ENCODE measurements at regions not wholly inside any gene's neighbourhood (a gene's known extent, or its start where the extent isn't known, plus 50 kb on each side); places are given as distances from the start of the nearest gene placed in this dataset.
"Not testable (repeated sequence)": the region's sequence is repeated elsewhere in the genome, so short reads cannot be mapped to it uniquely, and the experiment has no call there.

DNA sequence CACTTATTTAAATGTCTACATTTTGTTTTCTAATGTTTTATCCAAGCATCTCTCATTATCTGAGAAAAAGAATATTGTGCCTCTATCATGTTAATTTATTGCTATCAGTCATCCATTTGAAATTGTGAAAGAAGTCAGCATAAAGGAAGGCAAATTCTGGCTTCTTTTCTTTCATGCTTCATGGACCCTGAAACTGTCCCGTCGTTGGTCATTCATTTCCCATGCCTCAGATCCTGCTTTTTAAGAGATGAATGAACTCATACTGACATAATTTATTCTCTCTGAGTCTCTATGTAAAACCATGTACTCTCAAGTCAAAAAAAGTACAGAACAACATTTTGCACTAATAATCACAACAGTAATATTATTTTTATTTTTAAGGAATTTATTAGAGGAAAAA lies 2512.0 kb downstream of the PCDH9 start:
- DNase-seq: no peak

DNA sequence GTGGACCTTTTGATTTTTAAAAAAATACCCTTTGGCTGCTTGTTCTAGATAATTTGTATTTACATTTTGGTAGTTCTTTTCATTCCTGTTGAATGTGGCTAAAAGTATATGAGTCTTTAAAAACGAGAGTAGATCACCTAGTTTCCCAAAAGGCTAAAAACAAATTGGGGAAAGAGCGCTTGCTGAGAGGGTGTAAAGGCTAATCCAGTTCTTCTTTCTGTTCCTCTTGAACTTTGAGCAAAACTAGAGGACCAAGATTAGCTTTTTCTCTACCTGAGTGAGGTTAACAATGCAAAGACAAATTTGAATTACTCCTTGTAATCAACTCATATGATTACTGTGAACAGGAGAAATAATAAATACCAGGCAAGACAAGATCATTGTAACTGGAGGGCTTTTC lies 2513.2 kb downstream of the PCDH9 start:
- DNase-seq: no peak

DNA sequence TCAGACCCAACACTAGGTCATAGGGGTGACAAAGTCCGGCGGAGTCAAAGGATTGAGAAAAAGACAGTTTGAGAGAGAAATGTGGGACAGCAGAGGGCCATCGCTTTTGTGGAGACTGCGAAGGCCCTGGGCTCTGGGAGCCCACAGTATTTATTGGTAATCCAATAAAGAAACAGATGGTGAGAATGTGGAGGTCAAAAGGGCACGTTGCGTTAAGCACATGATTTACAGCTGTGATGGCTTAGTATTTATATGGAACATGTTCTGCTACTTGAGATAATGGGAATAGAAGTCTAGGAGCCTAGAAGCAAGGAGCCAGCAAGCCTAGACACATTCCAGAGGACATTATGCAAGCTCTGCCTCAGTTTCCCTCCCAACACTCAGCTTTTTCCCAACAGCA lies 2521.1 kb downstream of the PCDH9 start:
- no peak for DNase-seq

DNA sequence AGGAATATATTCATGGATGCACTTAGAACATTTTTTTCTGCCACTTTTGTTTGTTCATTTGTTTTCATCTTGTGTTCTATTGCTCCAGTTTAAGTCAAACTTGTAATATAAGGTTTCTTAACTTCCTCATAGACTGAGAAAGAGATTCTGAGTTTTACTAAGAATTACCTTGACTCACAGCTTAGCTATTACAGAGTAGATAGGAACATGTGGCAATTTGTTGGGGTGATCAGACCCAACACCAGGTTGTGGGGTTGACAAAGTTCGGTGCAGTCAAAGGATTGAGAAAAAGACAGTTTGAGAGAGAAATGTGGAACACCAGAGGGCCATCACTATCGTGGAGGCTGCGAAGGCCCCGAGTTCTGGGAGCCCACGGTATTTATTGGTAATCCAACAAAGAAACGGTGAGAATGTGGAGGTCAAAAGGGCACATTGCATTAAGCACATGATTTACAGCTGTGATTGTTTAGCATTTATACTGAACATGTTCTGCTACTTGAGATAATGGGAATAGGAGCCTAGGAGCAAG lies 2526.0 kb downstream of the PCDH9 start:
- DNase-seq: no peak

DNA sequence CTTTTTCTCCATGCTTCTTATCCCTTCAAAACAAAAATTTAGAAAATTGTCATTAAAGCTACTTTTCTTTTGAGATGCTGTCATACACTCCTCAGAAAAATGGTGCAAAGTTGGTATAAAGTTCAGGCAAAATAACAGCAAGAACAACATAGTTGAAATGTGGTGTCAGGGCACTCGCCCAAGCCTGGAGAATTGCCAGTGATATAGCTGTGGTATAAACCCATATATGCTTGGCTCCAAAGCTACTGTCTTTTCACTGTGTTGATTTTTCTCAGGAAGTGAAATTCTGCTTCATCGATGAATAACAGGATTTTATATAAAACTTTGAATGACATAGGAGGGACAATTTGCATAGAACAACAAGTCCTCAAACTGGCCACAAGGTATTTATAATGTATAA lies 2532.9 kb downstream of the PCDH9 start:
- no peak for DNase-seq

DNA sequence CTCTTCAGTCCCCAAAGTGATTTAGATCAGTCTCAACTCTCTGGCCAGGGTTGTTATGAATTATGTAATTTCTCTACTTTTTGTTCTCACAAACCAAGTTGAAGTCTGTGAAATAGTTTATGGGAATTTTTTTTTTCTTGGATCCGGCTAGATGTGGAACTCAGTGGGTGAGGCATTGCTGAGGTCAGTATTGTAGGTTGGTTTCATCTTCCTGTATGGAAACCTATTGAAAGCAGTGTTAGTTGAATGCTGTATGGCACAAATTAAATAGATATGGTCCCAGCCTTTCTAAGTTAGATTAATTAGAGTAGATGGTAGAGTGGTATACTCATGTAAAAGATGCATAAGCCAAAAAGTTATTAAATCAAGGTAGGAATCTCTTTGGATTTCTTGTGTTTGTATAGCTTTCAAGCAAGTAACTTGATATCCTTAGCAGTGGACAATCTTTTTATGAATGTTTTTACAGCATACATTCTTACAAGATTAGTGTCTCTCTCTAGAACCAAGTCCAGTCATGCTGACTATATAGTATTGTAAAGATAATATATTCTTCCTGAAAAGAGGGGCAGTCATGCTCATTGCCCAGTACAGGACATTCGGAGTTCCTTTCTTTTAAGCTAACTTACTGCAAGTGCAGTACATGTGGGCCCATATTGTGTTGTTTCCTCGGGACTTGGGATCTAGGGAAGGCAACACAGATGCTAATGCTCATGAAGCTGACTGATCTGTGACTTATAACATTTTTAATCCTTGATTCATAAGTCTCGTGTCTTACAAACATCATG lies 2541.1 kb downstream of the PCDH9 start:
- DNase-seq: no peak

DNA sequence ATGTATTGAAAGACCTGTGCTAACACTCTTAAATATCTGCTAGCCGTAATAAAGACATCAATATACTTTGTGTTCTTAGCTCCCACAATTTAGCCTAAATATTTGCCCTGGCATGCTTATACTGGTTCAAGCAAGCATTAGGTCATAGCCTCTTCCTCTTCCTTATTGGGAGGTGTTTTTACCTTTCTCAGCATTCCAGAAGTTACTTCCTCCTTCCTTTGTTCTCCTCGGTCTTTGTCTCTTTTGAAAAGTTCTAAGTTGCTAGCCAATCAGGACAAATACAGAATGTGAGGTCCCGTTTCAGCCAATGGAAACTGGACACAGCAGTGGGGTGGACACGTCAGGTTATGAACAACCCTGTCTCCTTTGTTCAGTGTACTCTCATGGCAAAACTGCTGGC lies 2543.6 kb downstream of the PCDH9 start:
- not testable (repeated sequence) for DNase-seq

DNA sequence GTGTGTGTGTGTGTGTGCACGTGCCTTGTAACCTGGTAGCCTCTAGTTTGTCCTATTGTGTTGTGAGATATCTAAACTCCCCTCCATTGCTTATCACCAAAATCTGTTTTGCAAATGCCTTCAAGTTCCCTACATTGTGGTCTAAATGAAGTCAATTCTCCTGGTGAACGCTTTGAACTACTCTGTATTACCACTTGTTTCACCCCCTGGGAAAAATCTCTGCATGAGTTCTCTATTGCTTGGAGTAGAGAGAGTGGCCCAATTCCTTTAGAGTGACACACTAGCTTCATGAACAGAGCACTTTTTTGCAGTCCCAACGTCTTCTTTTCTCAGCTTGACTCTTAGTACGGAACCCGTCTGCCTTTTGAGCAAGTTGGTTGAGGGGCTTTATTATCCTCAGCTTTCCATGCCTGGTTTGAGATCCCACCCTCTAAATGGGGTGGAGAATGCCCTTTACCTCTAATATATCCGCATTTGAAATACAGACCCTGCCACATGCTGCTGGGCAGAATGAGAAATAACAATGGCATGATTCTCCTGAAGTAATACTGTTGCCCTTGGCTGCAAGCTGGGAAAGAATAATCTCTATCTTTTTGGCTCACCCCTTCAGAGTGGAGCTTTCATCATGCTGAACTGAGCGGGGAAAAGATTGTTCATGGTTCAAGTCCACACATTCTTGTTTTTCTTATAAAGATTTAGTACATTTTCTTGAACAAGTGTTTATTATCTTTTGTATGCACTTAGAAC lies 2545.3 kb downstream of the PCDH9 start:
- no peak for DNase-seq

DNA sequence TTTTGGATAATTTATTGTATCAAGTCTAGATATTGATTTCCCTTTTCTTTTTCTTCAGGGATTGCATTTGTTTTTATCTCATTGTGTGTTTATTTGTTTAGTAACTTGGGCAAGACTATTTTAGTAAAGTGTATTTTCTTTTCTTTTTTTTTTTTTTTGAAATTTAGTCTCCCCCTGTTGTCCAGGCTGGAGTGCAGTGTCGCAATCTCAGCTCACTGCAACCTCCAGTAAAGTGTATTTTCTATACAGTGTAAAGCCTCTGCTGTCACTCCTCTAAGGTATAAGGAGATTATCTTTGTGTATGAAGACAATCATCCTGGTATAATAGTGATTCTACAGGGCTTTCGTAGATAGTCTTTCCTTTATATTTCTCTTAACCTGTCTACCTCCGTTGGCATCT lies 2546.0 kb downstream of the PCDH9 start:
- no peak for DNase-seq

DNA sequence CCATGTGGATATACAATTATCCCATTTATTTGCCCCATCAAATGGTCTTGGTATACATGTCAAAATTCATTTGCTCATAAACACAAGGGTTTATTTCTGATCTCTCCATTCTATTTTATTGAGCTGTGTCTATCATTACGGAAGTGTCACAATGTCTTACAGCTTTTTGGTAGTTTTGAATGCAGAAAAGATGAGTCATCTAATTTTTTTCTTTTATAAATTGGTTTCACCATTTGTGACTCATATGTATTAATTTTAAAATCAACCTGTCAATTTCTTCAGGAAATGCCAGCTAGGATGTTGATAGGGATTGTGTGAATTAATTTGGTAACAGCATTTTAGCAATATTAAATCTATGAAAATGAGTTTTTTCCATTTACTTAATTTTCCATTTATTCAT lies 2549.4 kb downstream of the PCDH9 start:
- DNase-seq: no peak

DNA sequence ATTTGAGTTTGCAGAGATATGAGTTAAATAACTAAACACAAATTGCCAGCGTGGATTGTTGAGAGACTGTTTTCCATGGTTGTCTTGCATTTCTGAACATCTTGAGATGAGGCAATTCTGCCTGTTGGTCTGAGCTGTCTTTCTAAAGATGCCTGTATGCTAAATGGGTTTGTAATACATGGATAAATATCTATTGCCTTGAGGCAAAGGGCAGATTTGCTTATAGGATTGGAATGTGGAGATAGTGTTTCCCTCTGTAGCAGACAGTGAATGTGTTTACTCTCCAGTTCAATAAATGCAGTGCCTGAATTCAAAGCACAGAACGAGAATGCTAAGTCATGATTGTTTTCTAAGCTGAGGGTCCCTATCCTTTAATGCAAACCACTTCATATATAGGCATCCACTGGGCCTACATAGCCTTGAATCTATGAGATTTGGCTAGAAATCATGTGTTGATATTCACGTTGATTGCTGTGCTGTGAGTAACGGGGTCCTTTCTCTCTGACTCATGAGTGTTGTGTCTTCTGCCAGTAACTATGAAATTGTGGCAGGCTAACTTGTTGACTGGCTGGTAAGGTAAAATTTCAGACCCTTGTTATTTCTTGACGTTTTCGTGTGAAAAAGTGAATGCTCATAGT lies 2554.8 kb downstream of the PCDH9 start:
- DNase-seq: no peak

DNA sequence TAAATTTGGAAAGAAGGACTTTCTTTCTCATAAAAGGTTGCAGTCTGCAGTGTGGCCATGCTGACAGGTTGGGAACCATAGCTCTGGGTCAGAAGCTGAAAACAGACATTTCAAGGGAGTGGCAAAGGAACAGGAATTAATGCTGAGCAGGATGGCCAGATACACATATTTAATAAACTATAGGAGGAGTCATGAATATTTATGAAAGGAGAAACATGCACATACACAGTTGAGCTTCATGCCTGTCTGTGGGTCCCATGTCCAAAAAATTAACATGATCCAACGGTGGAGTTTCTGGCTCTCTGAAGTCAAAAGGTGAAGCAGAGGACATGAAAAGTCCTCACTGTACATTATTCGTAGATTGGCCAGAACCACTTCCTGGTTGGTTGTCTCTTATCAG lies 2556.0 kb downstream of the PCDH9 start:
- DNase-seq: no peak

DNA sequence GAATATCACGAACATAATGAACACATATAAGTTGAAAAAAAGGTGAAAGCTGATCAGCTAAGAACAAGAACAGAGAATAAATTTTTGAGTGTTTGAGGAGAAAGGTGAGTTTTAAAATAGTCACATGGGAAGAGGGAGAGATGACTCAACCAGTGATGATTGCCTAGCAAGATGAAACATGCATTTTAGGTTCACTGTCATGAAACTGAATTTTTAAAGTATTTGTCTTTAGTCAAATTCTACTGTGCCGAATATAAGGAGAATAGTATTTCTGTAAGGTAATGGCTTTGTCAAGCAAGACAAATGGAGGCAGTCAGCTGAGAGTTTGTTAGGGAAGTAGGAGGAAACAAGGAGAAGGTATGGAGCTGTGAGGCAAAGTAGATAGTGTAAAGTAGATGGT lies 2557.4 kb downstream of the PCDH9 start:
- no peak for DNase-seq

DNA sequence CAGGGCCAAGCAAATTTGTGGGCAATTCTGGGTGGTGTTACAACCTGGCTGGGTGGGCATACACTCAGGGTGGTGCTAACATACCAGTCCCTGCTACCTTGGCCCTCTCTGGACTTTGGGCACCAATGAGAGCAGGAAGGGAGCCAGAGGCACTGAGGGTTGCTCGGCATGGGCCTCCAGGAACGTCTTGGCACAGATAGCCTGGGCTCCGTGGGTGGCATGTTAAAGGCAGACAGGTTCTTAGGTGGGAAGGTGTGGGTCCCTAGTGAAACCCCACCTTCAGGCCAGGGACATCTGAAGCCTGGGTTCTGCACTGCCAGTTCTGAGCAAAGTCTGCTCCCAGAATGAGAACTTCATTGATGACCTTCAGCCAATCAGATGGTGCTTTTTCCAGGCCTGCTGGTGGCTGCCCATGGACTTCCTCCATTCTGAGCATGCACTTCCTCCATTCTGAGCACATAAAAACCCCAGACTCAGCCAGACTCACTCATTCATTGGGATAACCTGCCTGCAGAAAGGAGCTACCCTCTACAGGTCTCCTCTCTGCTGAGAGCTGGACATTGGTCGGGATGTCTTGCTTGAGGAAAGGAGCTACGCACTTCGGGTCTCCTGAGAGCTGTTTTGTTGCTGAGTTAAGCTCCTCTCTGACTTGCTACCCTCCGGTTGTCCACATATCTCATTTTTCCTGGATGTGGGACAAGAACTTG lies 2567.1 kb downstream of the PCDH9 start:
- DNase-seq: no peak

DNA sequence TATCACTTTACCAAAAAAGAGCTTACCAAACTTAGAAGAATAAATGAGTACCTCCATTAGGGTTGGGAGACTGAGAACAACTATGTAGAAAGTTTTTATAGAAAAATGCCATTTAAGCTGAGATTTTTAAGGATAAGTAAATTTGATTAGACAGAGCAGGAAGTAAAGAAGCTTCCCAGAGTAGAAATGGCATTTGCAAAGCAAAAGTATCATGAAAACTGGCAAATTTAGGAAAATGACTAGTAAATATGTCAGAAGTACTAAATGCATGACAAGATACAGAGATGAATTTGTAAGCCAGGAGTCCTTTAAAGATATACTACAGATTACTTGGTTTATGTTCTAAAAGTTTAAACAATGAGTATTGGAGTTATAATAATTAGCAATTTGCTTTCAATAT lies 2581.8 kb downstream of the PCDH9 start:
- DNase-seq: no peak

DNA sequence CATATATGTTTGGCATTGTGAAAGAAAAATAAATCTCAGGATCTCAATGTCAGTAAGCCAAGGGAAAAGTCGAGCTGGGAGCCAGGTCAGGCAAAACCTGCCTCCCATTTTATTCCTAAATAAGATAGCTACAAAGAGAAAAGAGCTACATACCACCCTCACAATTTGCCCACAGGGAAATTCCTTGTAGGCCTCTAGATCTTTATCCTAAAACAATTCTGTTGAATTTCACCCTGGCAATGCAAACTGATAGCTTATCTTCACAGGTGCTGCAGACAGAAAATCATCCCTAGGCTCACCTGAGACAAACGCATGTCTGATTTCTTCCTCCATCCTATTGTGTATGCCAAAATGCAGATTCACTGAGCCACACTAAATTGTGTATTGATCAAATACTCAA lies 2587.1 kb downstream of the PCDH9 start:
- DNase-seq: no peak

DNA sequence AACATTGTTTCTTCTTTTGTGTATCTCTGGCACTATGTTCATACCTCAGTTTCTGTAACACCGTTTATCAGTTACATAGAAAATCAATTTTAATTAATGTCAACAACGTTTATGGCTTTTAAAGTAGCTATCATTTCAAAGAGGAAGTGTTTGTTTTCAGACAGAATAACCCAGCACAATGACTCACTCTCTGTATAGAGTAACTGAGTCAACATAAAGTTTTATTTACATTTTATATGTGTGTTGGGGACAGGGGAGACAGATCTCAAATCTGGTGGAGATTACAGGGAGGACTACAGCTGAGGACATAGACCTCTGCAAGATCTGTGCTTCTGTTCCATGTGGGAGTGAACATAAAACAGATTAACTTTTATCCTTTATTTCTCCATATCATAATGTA lies 2590.1 kb downstream of the PCDH9 start:
- DNase-seq: no peak

DNA sequence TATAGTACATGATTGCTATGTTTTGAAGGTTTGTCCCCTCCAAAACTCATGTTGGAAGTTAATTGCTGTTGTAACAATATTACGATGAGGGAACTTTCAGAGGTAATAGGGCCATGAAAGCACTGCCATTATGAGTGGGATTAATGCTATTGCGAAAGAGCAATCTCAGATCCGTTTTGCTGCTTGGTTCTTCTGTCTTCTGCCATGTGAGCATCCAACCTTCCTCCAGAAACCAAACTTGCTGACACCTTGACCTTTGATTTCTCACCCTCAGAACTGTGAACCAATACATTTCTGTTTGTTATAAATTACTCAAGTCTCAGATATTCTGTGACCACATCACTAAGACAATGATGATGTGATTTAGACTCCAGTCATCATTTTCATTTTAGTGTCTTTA lies 2590.9 kb downstream of the PCDH9 start:
- no peak for DNase-seq

DNA sequence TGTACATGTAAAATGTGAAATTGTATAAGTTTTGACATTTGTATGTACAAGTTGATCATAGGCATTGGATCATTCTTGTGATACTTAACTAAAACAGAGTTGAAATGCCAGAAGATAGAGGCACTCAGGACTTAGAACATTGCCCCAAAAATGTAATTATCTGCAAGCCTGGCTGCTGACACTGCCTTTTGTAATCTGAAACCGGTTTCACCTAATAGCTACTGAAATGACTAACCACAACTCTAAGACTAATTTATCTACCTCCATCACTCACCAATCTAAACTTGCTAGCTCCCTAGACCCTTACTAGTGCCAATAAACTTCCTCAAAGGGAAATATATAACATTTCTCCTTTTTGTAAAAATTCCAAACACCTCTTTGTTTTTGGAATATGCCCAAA lies 2596.2 kb downstream of the PCDH9 start:
- DNase-seq: no peak

DNA sequence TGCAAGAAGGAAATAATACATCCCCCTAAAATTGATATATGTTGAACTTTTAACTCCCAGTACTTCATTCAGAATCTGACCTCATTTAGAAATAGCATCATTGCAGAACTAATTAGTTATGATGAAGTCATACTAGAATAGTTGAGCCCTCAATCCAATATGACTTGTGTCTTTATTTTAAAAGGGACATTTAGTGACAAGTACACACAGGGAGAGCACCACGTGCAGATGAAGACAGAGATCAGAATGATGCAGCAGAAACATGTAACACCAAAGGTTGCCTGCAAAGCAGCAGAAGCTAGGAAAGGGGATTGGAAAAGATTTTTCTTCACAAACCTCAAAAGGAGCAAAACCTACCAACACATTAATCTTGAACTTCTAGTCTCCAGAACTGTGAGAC lies 2602.5 kb downstream of the PCDH9 start:
- DNase-seq: no peak

DNA sequence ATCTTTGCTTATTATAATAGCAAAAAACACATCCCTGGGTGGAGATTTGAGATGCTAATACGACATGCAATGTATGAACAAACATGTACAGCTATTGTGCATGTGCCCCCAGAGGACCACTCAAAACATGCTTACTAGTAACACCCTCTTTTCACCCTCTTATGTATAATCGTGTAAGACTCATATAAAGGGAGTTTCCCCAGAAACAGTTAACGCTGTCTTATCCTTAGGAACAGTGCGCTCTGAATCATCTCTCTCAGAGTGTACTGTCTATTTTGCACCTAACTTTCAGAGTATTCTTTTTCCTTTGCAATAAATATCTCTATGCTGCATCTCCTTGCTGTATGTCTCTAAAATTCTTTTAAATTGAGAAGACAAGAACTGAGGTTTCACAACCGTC lies 2604.0 kb downstream of the PCDH9 start:
- DNase-seq: no peak

DNA sequence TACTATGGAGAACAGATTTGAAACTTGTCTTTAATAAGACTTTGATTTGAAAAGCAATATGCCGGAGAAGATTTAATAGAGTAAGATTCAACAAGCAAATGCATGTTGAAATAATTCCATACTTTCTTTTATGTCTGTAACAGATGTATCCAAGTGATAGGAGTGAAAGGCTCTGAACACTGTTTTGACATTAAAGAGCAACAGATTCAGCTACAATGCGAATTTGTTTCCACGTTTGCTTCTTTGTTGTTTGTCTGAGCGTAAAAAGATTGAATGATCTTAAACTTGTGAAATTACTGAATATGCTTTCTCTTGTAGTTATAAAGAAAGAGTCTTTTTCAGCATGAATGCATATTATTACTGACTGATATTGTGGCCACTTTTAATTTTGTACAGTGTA lies 2612.9 kb downstream of the PCDH9 start:
- no peak for DNase-seq

All from nucleus accumbens (tissue), 56 donors.